ENCODE measurements at regions not wholly inside any gene's neighbourhood (a gene's known extent, or its start where the extent isn't known, plus 50 kb on each side); places are given as distances from the start of the nearest gene placed in this dataset.
"Not testable (repeated sequence)": the region's sequence is repeated elsewhere in the genome, so short reads cannot be mapped to it uniquely, and the experiment has no call there.

- no peak overlapping the region for H3K27ac ChIP-seq (ENCODE audit: low read depth, low read length)
- ChIA-PET POLR2A (no interaction called here), CTCF (no interaction called here)
- DNase-seq (ENCODE audit: low read depth, low spot score): no peak
- H3K9me3 ChIP-seq (ENCODE audit: control insufficient read depth, insufficient read depth, low read length): no peaks in the 10 kb centered on the region
- H3K27me3 ChIP-seq (ENCODE audit: control insufficient read depth, insufficient read depth, low read length): peaks cover 3% of the 10 kb centered on the region
- TF ChIP-seq CTCF (IDR thresholded peaks at IDR 0.05; ENCODE audit: low read depth, low read length): no peak
- no peak overlapping the region for H3K4me3 ChIP-seq (ENCODE audit: low read depth, low read length)
Observed at GRCh38 chr18:56488739-56489138, 149.7 kb downstream of the TXNL1 start.

DNA sequence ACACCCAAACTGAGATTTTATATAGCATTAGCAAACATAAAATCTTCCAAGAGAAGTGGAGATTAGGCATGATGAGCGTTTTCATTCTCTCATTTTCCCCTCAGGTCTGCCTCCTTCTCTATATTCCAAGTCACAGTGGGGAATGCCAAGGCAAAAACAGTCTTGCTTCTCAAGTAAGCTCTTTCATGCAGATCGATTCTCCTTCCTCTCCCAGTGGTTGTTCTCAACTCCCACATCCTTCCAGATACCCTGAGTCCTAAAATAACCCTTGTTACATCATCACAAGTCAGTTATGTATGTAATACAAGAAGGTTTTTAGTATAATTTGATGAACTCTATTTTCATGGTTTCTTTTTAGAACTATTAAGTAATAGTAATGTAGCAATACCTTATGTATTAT is 150.6 kb downstream of the TXNL1 start:
- Histone ChIP-seq H3K4me3 (ENCODE audit: low read depth, low read length) (no peak overlapping the region), H3K27me3 (ENCODE audit: control insufficient read depth, insufficient read depth, low read length) (peaks cover 4% of the 10 kb centered on the region), H3K9me3 (ENCODE audit: control insufficient read depth, insufficient read depth, low read length) (no peaks in the 10 kb centered on the region), H3K27ac (ENCODE audit: low read depth, low read length) (no peak overlapping the region)
- ChIA-PET CTCF (no interaction called here), POLR2A (no interaction called here)
- no peak for DNase-seq (ENCODE audit: low read depth, low spot score)
- TF ChIP-seq CTCF (IDR thresholded peaks at IDR 0.05; ENCODE audit: low read depth, low read length): no peak

- TF ChIP-seq CTCF (IDR thresholded peaks at IDR 0.05; ENCODE audit: low read depth, low read length): no peak
- Histone ChIP-seq H3K27ac (ENCODE audit: low read depth, low read length) (no peak overlapping the region), H3K4me3 (ENCODE audit: low read depth, low read length) (no peak overlapping the region), H3K9me3 (ENCODE audit: control insufficient read depth, insufficient read depth, low read length) (no peaks in the 10 kb centered on the region), H3K27me3 (ENCODE audit: control insufficient read depth, insufficient read depth, low read length) (peaks cover 2% of the 10 kb centered on the region)
- no peak for DNase-seq (ENCODE audit: low read depth, low spot score)
- ChIA-PET CTCF (no interaction called here), POLR2A (no interaction called here)
Observed at GRCh38 chr18:56483386-56483785, 155.0 kb downstream of the TXNL1 start.

DNA sequence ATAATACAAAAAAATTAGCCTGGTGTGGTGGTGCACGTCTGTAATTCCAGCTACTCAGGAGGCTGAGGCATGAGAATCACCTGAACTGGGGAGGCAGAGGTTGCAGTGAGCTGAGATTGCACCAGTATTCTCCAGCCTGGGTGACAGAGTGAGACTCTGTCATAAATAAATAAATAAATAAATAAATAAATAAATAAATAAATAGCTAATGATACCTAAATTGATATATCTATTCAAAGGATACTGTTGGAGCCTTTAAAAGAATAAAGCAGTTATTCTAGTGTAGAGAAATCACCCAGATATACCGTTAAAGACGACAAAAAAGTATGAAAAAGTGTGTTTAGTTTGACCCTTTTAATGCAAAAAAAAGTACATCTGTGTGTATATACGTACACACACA is 155.6 kb downstream of the TXNL1 start:
- POLR2A ChIA-PET; H3K27ac ChIP-seq (ENCODE audit: low read depth, low read length); DNase-seq (ENCODE audit: low read depth, low spot score); CTCF ChIA-PET; H3K9me3 ChIP-seq (ENCODE audit: control insufficient read depth, insufficient read depth, low read length); H3K27me3 ChIP-seq (ENCODE audit: control insufficient read depth, insufficient read depth, low read length); H3K4me3 ChIP-seq (ENCODE audit: low read depth, low read length): not testable (repeated sequence)

DNA sequence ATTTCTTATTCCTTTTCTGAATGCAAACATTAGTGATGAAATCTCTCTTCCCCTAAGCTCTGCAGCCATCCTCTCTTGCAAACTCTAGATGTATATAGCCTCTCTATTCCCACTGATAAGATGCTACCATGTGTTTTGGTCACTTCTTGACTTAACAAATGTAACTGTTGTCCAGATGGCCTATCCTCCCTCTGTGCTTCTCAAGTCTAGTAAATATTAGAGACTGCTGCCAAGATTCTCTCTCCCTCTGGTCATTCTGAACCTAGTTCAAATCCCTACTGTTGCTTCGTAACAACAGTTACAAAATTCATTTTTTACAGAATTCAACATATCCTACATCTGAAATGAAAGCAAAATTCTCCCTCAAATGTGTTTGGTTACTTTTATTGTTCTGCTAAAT is 156.6 kb downstream of the TXNL1 start:
- Histone ChIP-seq H3K27me3 (ENCODE audit: control insufficient read depth, insufficient read depth, low read length) (peaks cover 2% of the 10 kb centered on the region), H3K27ac (ENCODE audit: low read depth, low read length) (no peak overlapping the region), H3K9me3 (ENCODE audit: control insufficient read depth, insufficient read depth, low read length) (no peaks in the 10 kb centered on the region), H3K4me3 (ENCODE audit: low read depth, low read length) (no peak overlapping the region)
- TF ChIP-seq CTCF (IDR thresholded peaks at IDR 0.05; ENCODE audit: low read depth, low read length): no peak
- ChIA-PET CTCF (no interaction called here), POLR2A (no interaction called here)
- no peak for DNase-seq (ENCODE audit: low read depth, low spot score)

GRCh38 chr18:56479841-56480240 is 158.6 kb downstream of the TXNL1 start:
- Histone ChIP-seq H3K27ac (ENCODE audit: low read depth, low read length) (no peak overlapping the region), H3K4me3 (ENCODE audit: low read depth, low read length) (no peak overlapping the region), H3K9me3 (ENCODE audit: control insufficient read depth, insufficient read depth, low read length) (no peaks in the 10 kb centered on the region), H3K27me3 (ENCODE audit: control insufficient read depth, insufficient read depth, low read length) (peaks cover 2% of the 10 kb centered on the region)
- TF ChIP-seq CTCF (IDR thresholded peaks at IDR 0.05; ENCODE audit: low read depth, low read length): no peak
- POLR2A ChIA-PET: no interaction called here
- CTCF ChIA-PET: no interaction called here
- no peak for DNase-seq (ENCODE audit: low read depth, low spot score)

Data from AG04450 (cell line).